HG03558 (cell line): ENCODE measurements at regions not wholly inside any gene's neighbourhood (a gene's known extent, or its start where the extent isn't known, plus 50 kb on each side); places are given as distances from the start of the nearest gene placed in this dataset.
A peak's percentile ranks its signal among the peaks of the same experiment; 100 is the strongest.
"Not testable (repeated sequence)": the region's sequence is repeated elsewhere in the genome, so short reads cannot be mapped to it uniquely, and the experiment has no call there.

Experiments
- ATAC-seq: cut with Tn5 transposase; IDR thresholded peaks from one replicate; pipeline ENCODE4 v1.9.1; 2021; ENCODE audit warnings: moderate number of reproducible peaks; ENCODE audit not compliant: unreplicated experiment; ENCODE audit errors: extremely low read depth

GRCh38 chr2:67613227-67613626 lies 216.1 kb downstream of the ETAA1 start:
- ATAC-seq = no peak

- no peak for ATAC-seq
Observed at GRCh38 chr2:67614454-67614853, 217.3 kb downstream of the ETAA1 start.

GRCh38 chr2:67616749-67617148 lies 219.6 kb downstream of the ETAA1 start:
- peak; percentile 85 for ATAC-seq

- ATAC-seq = no peak
Observed at GRCh38 chr2:67619204-67619603, 222.1 kb downstream of the ETAA1 start.

- ATAC-seq = not testable (repeated sequence)
Observed at GRCh38 chr2:67623741-67624140, 226.6 kb downstream of the ETAA1 start.

GRCh38 chr2:67625178-67625577 lies 228.0 kb downstream of the ETAA1 start:
- ATAC-seq = no peak

GRCh38 chr2:67625690-67626475 lies 228.8 kb downstream of the ETAA1 start:
- no peak for ATAC-seq

- ATAC-seq = no peak
Observed at GRCh38 chr2:67626656-67627055, 229.5 kb downstream of the ETAA1 start.

GRCh38 chr2:67627456-67628207 lies 230.5 kb downstream of the ETAA1 start:
- ATAC-seq = no peak

- no peak for ATAC-seq
Observed at GRCh38 chr2:67628892-67629291, 231.8 kb downstream of the ETAA1 start.

GRCh38 chr2:67631483-67631882 lies 234.3 kb downstream of the ETAA1 start:
- no peak for ATAC-seq

- no peak for ATAC-seq
Observed at GRCh38 chr2:67633212-67633856, 236.2 kb downstream of the ETAA1 start.

GRCh38 chr2:67638146-67638545 lies 241.0 kb downstream of the ETAA1 start:
- ATAC-seq = no peak

GRCh38 chr2:67641312-67642045 lies 244.3 kb downstream of the ETAA1 start:
- ATAC-seq = no peak

- no peak for ATAC-seq
Observed at GRCh38 chr2:67642046-67642382, 244.9 kb downstream of the ETAA1 start.

GRCh38 chr2:67642961-67643360 lies 245.8 kb downstream of the ETAA1 start:
- ATAC-seq = no peak

GRCh38 chr2:67645280-67646138 lies 248.4 kb downstream of the ETAA1 start:
- ATAC-seq = no peak

GRCh38 chr2:67646714-67647333 lies 249.7 kb downstream of the ETAA1 start:
- no peak for ATAC-seq
